Fibroblast of gingiva (primary cell): ENCODE measurements at regions not wholly inside any gene's neighbourhood (a gene's known extent, or its start where the extent isn't known, plus 50 kb on each side); places are given as distances from the start of the nearest gene placed in this dataset.

ENCODE experiments used
- DNase-seq: peaks from one replicate; pipeline ENCODE4 v3.0.0-alpha.2; 2011; ENCODE audit warnings: low read depth

GRCh38 chr20:12022126-12022525 is 104.4 kb downstream of the BTBD3 start:
- no peak for DNase-seq

- no peak for DNase-seq
Measured at GRCh38 chr20:12023194-12023795, 105.6 kb downstream of the BTBD3 start.

GRCh38 chr20:12028771-12029170 is 111.1 kb downstream of the BTBD3 start:
- DNase-seq: no peak

GRCh38 chr20:12030470-12030869 is 112.8 kb downstream of the BTBD3 start:
- no peak for DNase-seq

GRCh38 chr20:12036142-12036541 is 118.4 kb downstream of the BTBD3 start:
- no peak for DNase-seq

- no peak for DNase-seq
Measured at GRCh38 chr20:12037521-12037920, 119.8 kb downstream of the BTBD3 start.

- no peak for DNase-seq
Measured at GRCh38 chr20:12040261-12040660, 122.6 kb downstream of the BTBD3 start.

GRCh38 chr20:12044969-12045368 is 127.3 kb downstream of the BTBD3 start:
- no peak for DNase-seq

- DNase-seq: no peak
Measured at GRCh38 chr20:12047838-12048432, 130.2 kb downstream of the BTBD3 start.

GRCh38 chr20:12049125-12049524 is 131.4 kb downstream of the BTBD3 start:
- peak; percentile 23 for DNase-seq

- no peak for DNase-seq
Measured at GRCh38 chr20:12051206-12052163, 133.8 kb downstream of the BTBD3 start.

GRCh38 chr20:12053353-12053752 is 135.7 kb downstream of the BTBD3 start:
- peak; percentile 10 for DNase-seq

- no peak for DNase-seq
Measured at GRCh38 chr20:12054556-12054955, 136.9 kb downstream of the BTBD3 start.

- no peak for DNase-seq
Measured at GRCh38 chr20:12055161-12055560, 137.5 kb downstream of the BTBD3 start.

- DNase-seq: no peak
Measured at GRCh38 chr20:12056839-12057238, 139.1 kb downstream of the BTBD3 start.

GRCh38 chr20:12057778-12058177 is 140.1 kb downstream of the BTBD3 start:
- DNase-seq: no peak

- DNase-seq: no peak
Measured at GRCh38 chr20:12058216-12058615, 140.5 kb downstream of the BTBD3 start.

- DNase-seq: no peak
Measured at GRCh38 chr20:12061466-12061865, 143.8 kb downstream of the BTBD3 start.

- DNase-seq: no peak
Measured at GRCh38 chr20:12063106-12063684, 145.5 kb downstream of the BTBD3 start.

- no peak for DNase-seq
Measured at GRCh38 chr20:12064540-12064939, 146.8 kb downstream of the BTBD3 start.

- DNase-seq: no peak
Measured at GRCh38 chr20:12067686-12068085, 150.0 kb downstream of the BTBD3 start.

GRCh38 chr20:12068121-12068520 is 150.4 kb downstream of the BTBD3 start:
- no peak for DNase-seq

- DNase-seq: no peak
Measured at GRCh38 chr20:12069181-12069580, 151.5 kb downstream of the BTBD3 start.
